Cerebellar cortex (tissue), 1 donor: ENCODE measurements at regions not wholly inside any gene's neighbourhood (a gene's known extent, or its start where the extent isn't known, plus 50 kb on each side); places are given as distances from the start of the nearest gene placed in this dataset.

ENCODE experiments used
- DNase-seq: peaks from one replicate; pipeline ENCODE4 v3.0.0-alpha.2; 2015; ENCODE audit warnings: low spot score

- no peak for DNase-seq
Measured at GRCh38 chr3:31004025-31004678, 109.7 kb upstream of the GADL1 start.

- DNase-seq = no peak
Measured at GRCh38 chr3:31008994-31009393, 114.5 kb upstream of the GADL1 start.

- DNase-seq = no peak
Measured at GRCh38 chr3:31009881-31010280, 115.4 kb upstream of the GADL1 start.

GRCh38 chr3:31010491-31010890, 116.0 kb upstream of the GADL1 start:
- DNase-seq = no peak

- no peak for DNase-seq
Measured at GRCh38 chr3:31011380-31011779, 116.9 kb upstream of the GADL1 start.

- DNase-seq = no peak
Measured at GRCh38 chr3:31013090-31013489, 118.6 kb upstream of the GADL1 start.

- DNase-seq = no peak
Measured at GRCh38 chr3:31013843-31014242, 119.4 kb upstream of the GADL1 start.

GRCh38 chr3:31014317-31015040, 120.0 kb upstream of the GADL1 start:
- no peak for DNase-seq

- DNase-seq = no peak
Measured at GRCh38 chr3:31016196-31016595, 121.7 kb upstream of the GADL1 start.

- no peak for DNase-seq
Measured at GRCh38 chr3:31022716-31023115, 128.3 kb upstream of the GADL1 start.

- DNase-seq = no peak
Measured at GRCh38 chr3:31025541-31025940, 131.1 kb upstream of the GADL1 start.

GRCh38 chr3:31027191-31027761, 132.8 kb upstream of the GADL1 start:
- DNase-seq = no peak

- DNase-seq = no peak
Measured at GRCh38 chr3:31027914-31028313, 133.5 kb upstream of the GADL1 start.

- DNase-seq = no peak
Measured at GRCh38 chr3:31028766-31029165, 134.3 kb upstream of the GADL1 start.

GRCh38 chr3:31029706-31030105, 135.2 kb upstream of the GADL1 start:
- no peak for DNase-seq

- DNase-seq = no peak
Measured at GRCh38 chr3:31035681-31036080, 141.2 kb upstream of the GADL1 start.

- no peak for DNase-seq
Measured at GRCh38 chr3:31038086-31038739, 143.8 kb upstream of the GADL1 start.

GRCh38 chr3:31039145-31039544, 144.7 kb upstream of the GADL1 start:
- DNase-seq = no peak

- DNase-seq = no peak
Measured at GRCh38 chr3:31041161-31041978, 146.9 kb upstream of the GADL1 start.

GRCh38 chr3:31043184-31043819, 148.8 kb upstream of the GADL1 start:
- DNase-seq = no peak

- DNase-seq = no peak
Measured at GRCh38 chr3:31047673-31048072, 153.2 kb upstream of the GADL1 start.

- DNase-seq = no peak
Measured at GRCh38 chr3:31048143-31048542, 153.7 kb upstream of the GADL1 start.
